Activated naive CD4-positive, alpha-beta T cell treated with anti-CD3 and anti-CD28 coated beads, Interleukin-2, amount 50 U/mL, for 72 hours (primary cell): ENCODE measurements at regions not wholly inside any gene's neighbourhood (a gene's known extent, or its start where the extent isn't known, plus 50 kb on each side); places are given as distances from the start of the nearest gene placed in this dataset.
"Not testable (repeated sequence)": the region's sequence is repeated elsewhere in the genome, so short reads cannot be mapped to it uniquely, and the experiment has no call there.

Experiments used
- ATAC-seq, 2 donors: fragments of 150-1000 bp; cut with Tn5 transposase; 2 replicates each; pipeline ENCODE4 v1.10.0; 2021; ENCODE audit warnings: mild to moderate bottlenecking in 2 of 2, moderate library complexity in 2 of 2
- DNase-seq, 2 donors: peaks; one replicate each; pipeline ENCODE4 v3.0.0; 2021 to 2022; ENCODE audit warnings: low spot score in 2 of 2
- H3K27ac Mint-ChIP-seq, 2 donors: one replicate each; pipeline ENCODE4 v1.8.0; 2022; ENCODE audit warnings: mild to moderate bottlenecking in 2 of 2, mixed read lengths in 2 of 2
- H3K36me3 Mint-ChIP-seq, 2 donors: one replicate each; pipeline ENCODE4 v1.8.0; 2022; ENCODE audit warnings: mixed read lengths in 2 of 2
- H3K9me3 Mint-ChIP-seq, 2 donors: one replicate each; pipeline ENCODE4 v1.8.0; 2022; ENCODE audit warnings: mixed read lengths in 2 of 2

DNA sequence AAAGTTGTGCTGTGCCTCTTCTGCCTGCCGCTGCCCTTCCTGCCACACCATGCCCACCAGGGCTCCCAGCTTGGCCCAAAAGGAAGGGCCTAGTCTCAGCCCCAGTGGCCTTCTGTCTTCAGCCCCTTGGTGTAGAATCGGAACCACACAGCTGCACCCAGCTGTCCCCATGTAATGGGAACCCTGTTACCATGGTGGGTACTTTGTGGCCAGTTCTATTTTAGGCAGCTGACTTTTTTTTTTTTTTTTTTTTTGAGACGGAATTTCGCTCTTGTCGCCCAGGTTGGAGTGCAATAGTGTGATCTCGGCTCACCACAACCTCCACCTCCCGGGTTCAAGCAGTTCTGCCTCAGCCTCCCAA is 163.3 kb upstream of the GSE1 start:
- no peak for DNase-seq
- no peak for ATAC-seq
- Mint-ChIP-seq H3K36me3 (no peaks in the 10 kb centered on the region), H3K27ac (no peak overlapping the region), H3K9me3 (no peaks in the 10 kb centered on the region)

DNA sequence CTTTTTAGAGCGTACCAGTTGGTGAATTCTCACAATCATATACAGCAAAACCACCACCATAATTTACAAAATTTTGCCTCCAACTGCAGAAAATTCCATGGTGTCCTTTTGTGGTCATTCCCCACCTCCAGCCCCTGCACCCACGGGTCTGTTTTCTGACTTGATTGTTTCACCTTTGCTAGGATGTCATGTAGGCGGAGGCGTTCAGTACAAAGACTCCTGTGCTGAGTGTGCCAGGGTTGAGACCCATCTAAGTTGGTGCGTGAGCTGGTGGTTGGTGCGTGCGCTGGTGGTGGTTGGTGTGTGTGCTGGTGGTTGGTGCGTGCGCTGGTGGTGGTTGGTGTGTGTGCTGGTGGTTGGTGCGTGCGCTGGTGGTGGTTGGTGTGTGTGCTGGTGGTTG is 162.0 kb upstream of the GSE1 start:
- H3K9me3 Mint-ChIP-seq, H3K36me3 Mint-ChIP-seq, H3K27ac Mint-ChIP-seq, ATAC-seq, DNase-seq: not testable (repeated sequence)

GRCh38 chr16:85451641-85452363 is 161.3 kb upstream of the GSE1 start:
- Mint-ChIP-seq H3K27ac (no peak overlapping the region), H3K36me3 (no peaks in the 10 kb centered on the region), H3K9me3 (no peaks in the 10 kb centered on the region)
- no peak for ATAC-seq
- no peak for DNase-seq

GRCh38 chr16:85452364-85453193 is 160.5 kb upstream of the GSE1 start:
- Mint-ChIP-seq H3K36me3 (no peaks in the 10 kb centered on the region), H3K9me3 (no peaks in the 10 kb centered on the region)

DNA sequence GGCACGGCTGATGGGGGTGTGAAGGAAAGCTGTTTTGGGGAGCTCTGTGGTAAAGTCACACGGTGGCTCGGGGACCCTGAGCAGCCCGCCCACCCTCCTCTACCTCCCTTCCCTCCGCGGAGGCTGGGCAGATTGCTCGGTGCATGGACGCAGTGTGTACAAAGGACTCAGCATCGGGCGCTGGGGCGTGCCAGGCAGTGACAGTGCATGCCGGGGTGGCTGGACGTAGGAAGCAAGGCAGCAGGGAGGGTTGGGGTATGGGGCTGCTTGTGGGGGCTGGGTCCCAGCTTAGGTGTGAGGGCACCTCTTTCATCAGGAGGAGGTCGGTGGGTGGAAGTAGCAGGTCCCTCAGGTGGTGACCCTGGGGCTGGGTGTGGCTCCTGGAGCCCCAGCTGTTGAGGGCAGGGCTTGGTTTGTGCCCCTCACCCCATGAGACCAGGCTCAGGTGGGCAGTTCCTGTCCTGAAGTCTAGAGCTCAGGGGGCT is 159.9 kb upstream of the GSE1 start:
- Mint-ChIP-seq H3K36me3 (no peaks in the 10 kb centered on the region), H3K27ac (no peak overlapping the region), H3K9me3 (no peaks in the 10 kb centered on the region)
- DNase-seq: no peak
- no peak for ATAC-seq

More at GRCh38 chr16:85452364-85453193, 160.5 kb upstream of the GSE1 start:
- no peak for ATAC-seq
- DNase-seq: no peak
- H3K27ac Mint-ChIP-seq: no peak overlapping the region

DNA sequence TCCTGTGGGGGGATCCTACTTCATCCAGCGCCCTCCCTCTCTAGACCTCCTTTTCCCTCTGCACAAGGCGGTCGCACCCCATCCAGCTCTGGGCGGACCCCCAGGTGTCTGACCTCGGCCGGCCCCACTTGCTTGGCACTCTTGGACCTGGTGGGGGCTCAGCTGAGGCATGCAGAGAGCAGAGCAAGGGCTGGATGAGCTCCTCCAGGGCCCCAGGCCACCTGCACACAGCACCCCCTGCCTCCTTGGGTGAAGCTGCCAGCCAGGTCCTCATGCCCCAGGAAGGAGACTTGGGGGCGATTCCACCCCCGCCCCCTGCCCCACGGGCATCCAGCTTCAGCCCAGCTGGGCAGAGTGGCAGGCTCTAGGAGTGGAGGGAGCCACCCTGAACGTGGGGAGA is 159.4 kb upstream of the GSE1 start:
- Mint-ChIP-seq H3K36me3 (no peaks in the 10 kb centered on the region), H3K27ac (no peak overlapping the region)
- no peak for ATAC-seq

DNA sequence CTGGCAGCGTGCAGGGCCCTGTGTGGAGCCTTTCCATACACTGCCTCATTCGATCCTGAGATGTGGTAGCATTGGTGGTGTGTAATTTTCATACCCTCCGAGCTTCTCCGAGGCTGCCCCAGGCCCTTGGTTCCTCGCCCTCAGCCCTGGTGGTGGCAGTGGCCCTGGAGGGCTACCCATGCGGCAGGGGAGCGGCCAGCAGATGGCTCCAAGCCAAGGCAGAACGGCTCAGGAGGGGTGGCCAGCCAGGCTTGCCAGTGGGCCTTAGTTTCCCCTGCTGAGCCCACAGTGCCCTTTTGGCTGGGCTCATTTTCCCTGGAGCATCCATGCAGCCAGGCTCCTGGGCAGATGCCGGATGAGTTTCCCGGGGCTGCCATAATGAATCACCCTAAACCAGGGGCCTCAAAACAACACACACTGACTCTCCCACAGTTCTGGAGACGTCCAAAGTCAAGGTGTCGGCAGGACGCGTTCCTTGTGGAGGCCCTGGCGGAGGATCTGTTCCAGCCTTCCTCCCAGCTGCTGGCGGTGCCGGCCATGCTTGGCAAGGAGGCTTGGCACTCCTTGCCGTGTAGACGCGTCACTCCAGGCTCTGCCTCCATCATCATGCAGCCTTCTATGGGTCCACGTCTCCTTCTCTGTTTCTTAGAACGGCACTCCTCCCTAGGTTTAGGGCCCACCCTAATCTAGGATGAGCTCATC is 158.8 kb upstream of the GSE1 start:
- Mint-ChIP-seq H3K9me3 (no peaks in the 10 kb centered on the region), H3K36me3 (no peaks in the 10 kb centered on the region), H3K27ac (no peak overlapping the region)
- ATAC-seq (no peak), DNase-seq (no peak)

More for the DNA sequence above, 159.4 kb upstream of the GSE1 start:
- DNase-seq: no peak
- H3K9me3 Mint-ChIP-seq: no peaks in the 10 kb centered on the region

GRCh38 chr16:85455534-85455933 is 157.6 kb upstream of the GSE1 start:
- ATAC-seq: no peak
- no peak overlapping the region for H3K27ac Mint-ChIP-seq

DNA sequence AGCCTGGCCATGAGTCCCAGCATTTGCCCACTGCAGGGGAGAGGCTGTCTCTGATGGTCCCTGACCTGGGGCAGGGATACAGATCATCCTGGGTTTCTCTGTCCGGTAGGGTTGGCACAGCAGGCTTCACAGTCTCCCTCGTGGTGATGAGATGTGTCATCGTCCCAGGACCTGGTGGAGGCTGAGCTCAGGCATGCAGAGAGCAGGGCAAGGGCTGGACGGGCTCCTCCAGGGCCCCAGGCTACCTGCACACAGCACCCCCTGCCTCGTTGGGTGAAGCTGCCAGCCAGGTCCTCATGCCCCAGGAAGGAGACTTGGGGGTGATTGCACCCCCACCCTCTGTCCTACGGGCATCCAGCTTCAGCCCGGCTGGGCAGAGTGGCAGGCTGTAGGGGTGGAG is 155.8 kb upstream of the GSE1 start:
- Mint-ChIP-seq H3K36me3 (no peaks in the 10 kb centered on the region), H3K27ac (peak overlapping the region in 1 of 2 donors; percentile 53), H3K9me3 (no peaks in the 10 kb centered on the region)
- DNase-seq (no peak), ATAC-seq (no peak)

More at GRCh38 chr16:85455534-85455933, 157.6 kb upstream of the GSE1 start:
- Mint-ChIP-seq H3K36me3 (no peaks in the 10 kb centered on the region), H3K9me3 (no peaks in the 10 kb centered on the region)
- DNase-seq: no peak

DNA sequence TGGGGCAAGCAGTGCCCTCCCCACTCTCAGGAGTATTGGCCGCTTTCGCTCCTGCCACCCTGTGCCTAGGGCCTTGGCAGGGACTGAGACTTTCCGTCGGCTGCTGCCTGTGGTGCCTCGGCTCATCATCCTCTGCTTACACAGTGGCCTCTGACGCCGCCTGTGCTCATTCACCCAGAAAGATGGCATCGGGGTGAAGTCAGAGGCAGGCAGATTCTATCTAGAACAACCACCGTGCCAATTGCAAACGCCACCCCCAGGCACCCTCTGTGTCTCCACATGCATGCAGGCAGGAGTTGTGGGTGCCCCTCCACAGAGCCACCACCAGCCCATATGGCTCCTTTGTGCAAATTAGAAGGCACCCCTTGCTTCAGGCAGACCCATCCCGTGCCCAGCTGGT is 154.2 kb upstream of the GSE1 start:
- DNase-seq (no peak), ATAC-seq (no peak)
- H3K27ac Mint-ChIP-seq: no peak overlapping the region
- no peaks in the 10 kb centered on the region for H3K36me3 Mint-ChIP-seq
- no peaks in the 10 kb centered on the region for H3K9me3 Mint-ChIP-seq

- H3K9me3 Mint-ChIP-seq: no peaks in the 10 kb centered on the region
These were observed 153.4 kb upstream of the GSE1 start for GRCh38 chr16:85459529-85460251.

GRCh38 chr16:85460252-85461021 is 152.7 kb upstream of the GSE1 start:
- no peak overlapping the region for H3K27ac Mint-ChIP-seq
- no peaks in the 10 kb centered on the region for H3K36me3 Mint-ChIP-seq
- ATAC-seq (no peak), DNase-seq (no peak)
- no peaks in the 10 kb centered on the region for H3K9me3 Mint-ChIP-seq

More at GRCh38 chr16:85459529-85460251, 153.4 kb upstream of the GSE1 start:
- Mint-ChIP-seq H3K27ac (no peak overlapping the region), H3K36me3 (no peaks in the 10 kb centered on the region)
- no peak for ATAC-seq
- DNase-seq: no peak

DNA sequence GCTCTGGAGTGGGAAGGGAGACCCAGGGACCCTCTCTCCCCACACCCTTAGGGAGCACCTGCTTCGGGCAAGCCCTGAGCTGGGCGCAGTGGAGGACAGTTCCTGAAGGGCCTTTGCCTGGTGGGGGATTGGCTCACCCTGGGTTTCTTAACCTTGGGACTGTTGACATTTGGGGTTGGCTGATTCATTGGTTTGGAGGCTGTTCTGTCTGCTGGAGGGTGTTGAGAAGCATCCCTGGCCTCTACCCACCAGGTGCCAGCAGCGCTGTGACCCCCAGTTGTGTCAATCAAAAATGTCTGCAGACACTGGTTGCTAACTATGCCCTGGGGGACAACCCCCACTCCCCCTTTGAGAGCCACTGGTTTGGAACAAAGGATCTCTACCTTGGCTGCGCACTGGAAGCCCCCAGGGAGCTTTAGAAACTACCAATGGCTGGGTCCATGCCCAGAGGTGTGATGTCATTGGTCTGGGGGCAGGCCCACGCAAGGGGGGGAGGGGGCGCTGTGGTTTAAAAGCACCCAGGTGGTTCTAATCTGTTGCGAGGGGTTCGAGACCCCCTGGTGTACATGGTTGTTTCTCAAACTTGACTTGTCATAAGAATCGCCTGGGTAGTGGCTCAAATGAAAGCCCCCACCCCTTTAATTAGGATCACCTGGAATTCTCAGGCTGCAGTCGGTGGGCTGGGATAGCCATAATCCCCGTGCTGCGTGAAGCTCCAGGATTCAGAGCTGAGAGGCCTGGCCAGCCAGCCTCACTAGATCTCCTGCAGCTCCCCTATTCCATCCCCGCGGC is 151.9 kb upstream of the GSE1 start:
- no peak for DNase-seq
- ATAC-seq: peak in 1 of 2 donors; percentile 26
- no peak overlapping the region for H3K27ac Mint-ChIP-seq
- H3K9me3 Mint-ChIP-seq: no peaks in the 10 kb centered on the region
- H3K36me3 Mint-ChIP-seq: no peaks in the 10 kb centered on the region

DNA sequence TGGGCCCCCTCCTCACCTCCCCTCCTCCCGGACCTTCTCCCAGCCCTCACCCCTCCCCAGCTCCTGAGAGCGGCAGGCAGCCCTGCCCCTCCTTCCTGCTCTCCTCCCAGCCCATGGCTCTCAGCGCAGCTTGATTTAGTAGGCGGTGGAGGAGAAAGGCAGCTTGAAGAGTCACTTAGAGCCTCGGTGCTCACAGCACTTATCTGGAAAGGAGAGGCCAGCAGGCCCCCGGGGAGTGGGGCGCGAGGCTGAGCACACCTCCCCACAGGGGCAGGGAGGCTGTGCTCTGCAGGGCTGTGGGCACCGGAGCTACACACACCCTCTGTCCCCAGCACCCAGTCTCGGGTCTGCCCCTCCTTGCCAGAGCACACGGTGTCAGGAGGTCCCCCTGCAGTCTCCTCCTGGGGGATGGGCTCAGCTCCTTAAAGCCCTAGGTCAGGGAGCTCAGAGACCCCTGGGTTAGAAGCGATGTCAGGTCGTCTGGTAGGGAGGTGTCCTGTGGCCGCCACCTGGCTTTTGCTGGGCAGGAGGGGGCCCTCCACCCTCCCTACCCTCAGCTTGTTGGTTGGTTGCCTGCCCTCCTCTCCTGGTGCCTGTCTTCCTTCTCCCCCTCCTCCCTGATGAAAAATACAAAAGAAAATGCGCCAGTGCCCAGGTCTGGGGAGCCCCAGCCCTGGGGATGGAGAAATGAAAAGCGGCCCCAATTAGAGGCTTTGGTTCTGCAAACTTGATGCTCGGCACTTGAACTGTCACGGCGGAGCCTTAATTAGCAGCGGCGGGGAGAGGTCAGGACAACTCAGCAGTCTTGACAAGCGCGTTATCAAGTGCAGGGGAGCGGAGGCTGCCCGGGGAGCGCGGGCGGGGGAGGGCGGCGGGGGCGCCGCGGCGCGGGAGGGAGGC is 151.1 kb upstream of the GSE1 start:
- Mint-ChIP-seq H3K27ac (no peak overlapping the region), H3K9me3 (no peaks in the 10 kb centered on the region), H3K36me3 (no peaks in the 10 kb centered on the region)
- DNase-seq (no peak), ATAC-seq (peak; percentile 36 to 42)
